GM23338 (cell line): ENCODE measurements at regions not wholly inside any gene's neighbourhood (a gene's known extent, or its start where the extent isn't known, plus 50 kb on each side); places are given as distances from the start of the nearest gene placed in this dataset.

Experiments
- ATAC-seq: fragments of 200-7000 bp; cut with Tn5 transposase; 3 replicates; pipeline ENCODE4 v1.9.1; 2020
- DNase-seq: peaks from one replicate; pipeline ENCODE4 v3.0.0-alpha.2; 2015; ENCODE audit warnings: low spot score
- H2AFZ ChIP-seq: fragments of 200-600 bp; sonication (generic); 2 replicates; pipeline ENCODE4 v1.8.0; 2016; ENCODE audit warnings: antibody characterized with exemption, mild to moderate bottlenecking, moderate library complexity
- H3F3A ChIP-seq: fragments of 200-600 bp; sonication (generic); replicated peaks from 2 replicates; pipeline ENCODE4 v1.8.0; 2017; ENCODE audit warnings: antibody characterized with exemption, mixed run types, low read depth
- H3K27ac ChIP-seq: fragments of 200-600 bp; sonication (generic); 2 replicates; pipeline ENCODE4 v1.6.1; 2016; ENCODE audit warnings: low read depth
- H3K27me3 ChIP-seq: fragments of 200-600 bp; sonication (generic); 2 replicates; pipeline ENCODE4 v1.8.0; 2016; ENCODE audit warnings: mild to moderate bottlenecking, mixed run types, moderate library complexity; ENCODE audit not compliant: insufficient read depth
- H3K36me3 ChIP-seq: fragments of 200-600 bp; sonication (generic); 2 replicates; pipeline ENCODE4 v1.8.0; 2016; ENCODE audit warnings: mild to moderate bottlenecking; ENCODE audit not compliant: insufficient read depth
- H3K4me1 ChIP-seq: fragments of 200-600 bp; sonication (generic); 2 replicates; pipeline ENCODE4 v1.8.0; 2016; ENCODE audit warnings: mild to moderate bottlenecking, moderate library complexity; ENCODE audit not compliant: insufficient read depth
- H3K4me2 ChIP-seq: fragments of 200-600 bp; sonication (generic); 2 replicates; pipeline ENCODE4 v1.7.1; 2017; ENCODE audit warnings: mixed run types
- H3K4me3 ChIP-seq: fragments of 200-600 bp; sonication (generic); 2 replicates; pipeline ENCODE4 v1.6.1; 2016; ENCODE audit warnings: mixed run types
- H3K79me2 ChIP-seq: fragments of 200-600 bp; sonication (generic); replicated peaks from 2 replicates; pipeline ENCODE4 v1.8.0; 2017; ENCODE audit warnings: mild to moderate bottlenecking; ENCODE audit not compliant: insufficient read depth
- H3K9me2 ChIP-seq: fragments of 200-600 bp; sonication (generic); 2 replicates; pipeline ENCODE4 v1.8.0; 2017; ENCODE audit not compliant: insufficient read depth
- H4K20me1 ChIP-seq: fragments of 200-600 bp; sonication (generic); replicated peaks from 2 replicates; pipeline ENCODE4 v1.8.0; 2017; ENCODE audit warnings: mild to moderate bottlenecking; ENCODE audit not compliant: insufficient read depth
- H3K27ac Mint-ChIP-seq: 2 replicates; pipeline ENCODE4 v1.8.0; 2020; ENCODE audit warnings: inconsistent platforms, mild to moderate bottlenecking, moderate library complexity, mixed read lengths
- H3K27me3 Mint-ChIP-seq: 3 replicates; pipeline ENCODE4 v1.8.0; 2022; ENCODE audit warnings: low read depth, mild to moderate bottlenecking, moderate library complexity, mixed read lengths, inconsistent platforms; ENCODE audit not compliant: insufficient read depth, poor library complexity
- H3K36me3 Mint-ChIP-seq: 3 replicates; pipeline ENCODE4 v1.8.0; 2021; ENCODE audit warnings: low read depth, mild to moderate bottlenecking, inconsistent platforms, moderate library complexity, mixed read lengths
- H3K4me1 Mint-ChIP-seq: 3 replicates; pipeline ENCODE4 v1.8.0; 2020; ENCODE audit warnings: mild to moderate bottlenecking, inconsistent platforms, mixed read lengths
- H3K4me3 Mint-ChIP-seq: 3 replicates; pipeline ENCODE4 v1.8.0; 2021; ENCODE audit warnings: moderate library complexity, mild to moderate bottlenecking, inconsistent platforms, mixed read lengths
- H3K9me3 Mint-ChIP-seq: 3 replicates; pipeline ENCODE4 v1.8.0; 2020; ENCODE audit warnings: moderate library complexity, mild to moderate bottlenecking, inconsistent platforms, mixed read lengths
- CREB1 ChIP-seq: fragments of 250-450 bp; sonication (Bioruptor Pico); IDR thresholded peaks from 2 replicates; pipeline ENCODE4 v1.5.0; 2020; ENCODE audit warnings: low read depth, mild to moderate bottlenecking, moderate library complexity
- CTCF ChIP-seq, 2 experiments: fragments of 200-600 bp in 1 of 2; sonication (generic) in 1 of 2; conservative IDR thresholded peaks; 2 replicates each; pipeline versions ENCODE4 v1.5.1 to v1.6.1; 2016 to 2017; ENCODE audit warnings: antibody characterized with exemption in 2 of 2, low read depth in 2 of 2, mild to moderate bottlenecking in 2 of 2, moderate library complexity in 1 of 2
- EZH2 ChIP-seq: fragments of 200-600 bp; sonication (generic); IDR thresholded peaks from one replicate; pipeline ENCODE4 v1.8.0; 2017; ENCODE audit warnings: antibody characterized with exemption, mild to moderate bottlenecking, low read depth; ENCODE audit not compliant: unreplicated experiment
- EZH2phosphoT487 ChIP-seq: fragments of 200-600 bp; sonication (generic); IDR thresholded peaks from one replicate; pipeline ENCODE4 v1.8.1; 2018; ENCODE audit warnings: antibody characterized with exemption; ENCODE audit not compliant: unreplicated experiment
- JUNB ChIP-seq: IDR thresholded peaks from one replicate; pipeline ENCODE4 v1.6.1; 2016; ENCODE audit warnings: antibody characterized with exemption; ENCODE audit not compliant: unreplicated experiment
- NANOG ChIP-seq: IDR thresholded peaks from 2 replicates; pipeline ENCODE4 v1.6.1; 2016; ENCODE audit warnings: antibody characterized with exemption, borderline replicate concordance
- POLR2AphosphoS5 ChIP-seq: IDR thresholded peaks from 2 replicates; pipeline ENCODE4 v1.6.1; 2016; ENCODE audit warnings: antibody characterized with exemption, low read depth
- REST ChIP-seq: IDR thresholded peaks from one replicate; pipeline ENCODE4 v1.6.1; 2018; ENCODE audit warnings: antibody characterized with exemption; ENCODE audit not compliant: unreplicated experiment
- STAT1 ChIP-seq: IDR thresholded peaks from one replicate; pipeline ENCODE4 v1.6.1; 2016; ENCODE audit warnings: antibody characterized with exemption; ENCODE audit not compliant: unreplicated experiment
- ZNF114 ChIP-seq: fragments of 250-450 bp; sonication (Bioruptor Pico); IDR thresholded peaks from 2 replicates; pipeline ENCODE4 v1.5.0; 2020; ENCODE audit warnings: mild to moderate bottlenecking, moderate library complexity
- ZNF331 ChIP-seq: fragments of 250-450 bp; sonication (Bioruptor Pico); IDR thresholded peaks from 2 replicates; pipeline ENCODE4 v1.5.0; 2020; ENCODE audit warnings: low read depth, mild to moderate bottlenecking, moderate library complexity
- TF ChIP-seq, protein P1 (sequence below): fragments of 250-450 bp; sonication (Bioruptor Pico); IDR thresholded peaks from 2 replicates; pipeline ENCODE4 v1.5.0; 2020; ENCODE audit warnings: mild to moderate bottlenecking, moderate library complexity
- TF ChIP-seq, protein P2 (sequence below): IDR thresholded peaks from 2 replicates; pipeline ENCODE4 v1.6.1; 2016; ENCODE audit warnings: antibody characterized with exemption

DNA sequence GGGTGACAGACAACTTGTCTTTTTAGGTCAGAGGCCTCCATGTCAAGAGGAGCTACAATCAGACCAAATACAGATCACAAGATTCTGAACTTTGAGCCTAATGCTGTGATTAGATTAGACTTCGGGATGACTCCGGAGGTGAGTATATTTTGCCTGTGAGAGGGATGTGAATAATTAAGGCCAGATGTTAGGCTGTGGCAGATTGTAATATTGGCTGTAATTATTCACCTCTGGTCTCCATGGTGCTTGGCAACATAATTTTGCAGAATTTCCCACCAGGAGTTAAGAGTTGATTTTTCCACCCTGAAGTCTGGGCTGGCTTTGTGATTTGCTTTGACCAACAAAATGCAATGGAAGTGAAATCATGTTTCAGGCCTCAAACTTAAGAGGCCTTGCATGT is 108.2 kb upstream of the CWC22 start:
- Mint-ChIP-seq H3K36me3 (no peaks in the 10 kb centered on the region), H3K4me3 (no peak overlapping the region), H3K4me1 (no peaks in the 10 kb centered on the region), H3K27ac (no peak overlapping the region), H3K9me3 (no peaks in the 10 kb centered on the region), H3K27me3 (no peaks in the 10 kb centered on the region)
- Histone ChIP-seq H3K27me3 (no peaks in the 10 kb centered on the region), H3K36me3 (no peaks in the 10 kb centered on the region), H3K4me2 (no peak overlapping the region), H4K20me1 (no peaks in the 10 kb centered on the region), H3F3A (no peaks in the 10 kb centered on the region), H3K9me2 (no peaks in the 10 kb centered on the region), H3K4me3 (no peak overlapping the region), H2AFZ (no peak overlapping the region), H3K27ac (no peak overlapping the region), H3K79me2 (no peaks in the 10 kb centered on the region), H3K4me1 (no peaks in the 10 kb centered on the region)
- no peak for DNase-seq
- no peak for ATAC-seq
- TF ChIP-seq ZNF114 (CRISPR knock-in tag) (no peak), EZH2phosphoT487 (no peak), NANOG (no peak), CTCF (conservative IDR thresholded peaks at IDR 0.05; ENCODE audit: low read depth in 2 of 2) (no peak), JUNB (no peak), CREB1 (CRISPR knock-in tag) (no peak), REST (no peak), STAT1 (no peak), ZNF331 (no peak), POLR2AphosphoS5 (no peak), EZH2 (no peak)
- TF ChIP-seq, protein P1, sequence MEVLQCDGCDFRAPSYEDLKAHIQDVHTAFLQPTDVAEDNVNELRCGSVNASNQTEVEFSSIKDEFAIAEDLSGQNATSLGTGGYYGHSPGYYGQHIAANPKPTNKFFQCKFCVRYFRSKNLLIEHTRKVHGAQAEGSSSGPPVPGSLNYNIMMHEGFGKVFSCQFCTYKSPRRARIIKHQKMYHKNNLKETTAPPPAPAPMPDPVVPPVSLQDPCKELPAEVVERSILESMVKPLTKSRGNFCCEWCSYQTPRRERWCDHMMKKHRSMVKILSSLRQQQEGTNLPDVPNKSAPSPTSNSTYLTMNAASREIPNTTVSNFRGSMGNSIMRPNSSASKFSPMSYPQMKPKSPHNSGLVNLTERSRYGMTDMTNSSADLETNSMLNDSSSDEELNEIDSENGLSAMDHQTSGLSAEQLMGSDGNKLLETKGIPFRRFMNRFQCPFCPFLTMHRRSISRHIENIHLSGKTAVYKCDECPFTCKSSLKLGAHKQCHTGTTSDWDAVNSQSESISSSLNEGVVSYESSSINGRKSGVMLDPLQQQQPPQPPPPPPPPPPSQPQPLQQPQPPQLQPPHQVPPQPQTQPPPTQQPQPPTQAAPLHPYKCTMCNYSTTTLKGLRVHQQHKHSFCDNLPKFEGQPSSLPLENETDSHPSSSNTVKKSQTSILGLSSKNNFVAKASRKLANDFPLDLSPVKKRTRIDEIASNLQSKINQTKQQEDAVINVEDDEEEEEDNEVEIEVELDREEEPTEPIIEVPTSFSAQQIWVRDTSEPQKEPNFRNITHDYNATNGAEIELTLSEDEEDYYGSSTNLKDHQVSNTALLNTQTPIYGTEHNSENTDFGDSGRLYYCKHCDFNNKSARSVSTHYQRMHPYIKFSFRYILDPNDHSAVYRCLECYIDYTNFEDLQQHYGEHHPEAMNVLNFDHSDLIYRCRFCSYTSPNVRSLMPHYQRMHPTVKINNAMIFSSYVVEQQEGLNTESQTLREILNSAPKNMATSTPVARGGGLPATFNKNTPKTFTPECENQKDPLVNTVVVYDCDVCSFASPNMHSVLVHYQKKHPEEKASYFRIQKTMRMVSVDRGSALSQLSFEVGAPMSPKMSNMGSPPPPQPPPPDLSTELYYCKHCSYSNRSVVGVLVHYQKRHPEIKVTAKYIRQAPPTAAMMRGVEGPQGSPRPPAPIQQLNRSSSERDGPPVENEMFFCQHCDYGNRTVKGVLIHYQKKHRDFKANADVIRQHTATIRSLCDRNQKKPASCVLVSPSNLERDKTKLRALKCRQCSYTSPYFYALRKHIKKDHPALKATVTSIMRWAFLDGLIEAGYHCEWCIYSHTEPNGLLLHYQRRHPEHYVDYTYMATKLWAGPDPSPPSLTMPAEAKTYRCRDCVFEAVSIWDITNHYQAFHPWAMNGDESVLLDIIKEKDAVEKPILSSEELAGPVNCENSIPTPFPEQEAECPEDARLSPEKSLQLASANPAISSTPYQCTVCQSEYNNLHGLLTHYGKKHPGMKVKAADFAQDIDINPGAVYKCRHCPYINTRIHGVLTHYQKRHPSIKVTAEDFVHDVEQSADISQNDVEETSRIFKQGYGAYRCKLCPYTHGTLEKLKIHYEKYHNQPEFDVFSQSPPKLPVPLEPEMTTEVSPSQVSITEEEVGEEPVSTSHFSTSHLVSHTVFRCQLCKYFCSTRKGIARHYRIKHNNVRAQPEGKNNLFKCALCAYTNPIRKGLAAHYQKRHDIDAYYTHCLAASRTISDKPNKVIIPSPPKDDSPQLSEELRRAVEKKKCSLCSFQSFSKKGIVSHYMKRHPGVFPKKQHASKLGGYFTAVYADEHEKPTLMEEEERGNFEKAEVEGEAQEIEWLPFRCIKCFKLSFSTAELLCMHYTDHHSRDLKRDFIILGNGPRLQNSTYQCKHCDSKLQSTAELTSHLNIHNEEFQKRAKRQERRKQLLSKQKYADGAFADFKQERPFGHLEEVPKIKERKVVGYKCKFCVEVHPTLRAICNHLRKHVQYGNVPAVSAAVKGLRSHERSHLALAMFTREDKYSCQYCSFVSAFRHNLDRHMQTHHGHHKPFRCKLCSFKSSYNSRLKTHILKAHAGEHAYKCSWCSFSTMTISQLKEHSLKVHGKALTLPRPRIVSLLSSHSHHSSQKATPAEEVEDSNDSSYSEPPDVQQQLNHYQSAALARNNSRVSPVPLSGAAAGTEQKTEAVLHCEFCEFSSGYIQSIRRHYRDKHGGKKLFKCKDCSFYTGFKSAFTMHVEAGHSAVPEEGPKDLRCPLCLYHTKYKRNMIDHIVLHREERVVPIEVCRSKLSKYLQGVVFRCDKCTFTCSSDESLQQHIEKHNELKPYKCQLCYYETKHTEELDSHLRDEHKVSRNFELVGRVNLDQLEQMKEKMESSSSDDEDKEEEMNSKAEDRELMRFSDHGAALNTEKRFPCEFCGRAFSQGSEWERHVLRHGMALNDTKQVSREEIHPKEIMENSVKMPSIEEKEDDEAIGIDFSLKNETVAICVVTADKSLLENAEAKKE (CRISPR knock-in tag), result no peak
- TF ChIP-seq, protein P2, sequence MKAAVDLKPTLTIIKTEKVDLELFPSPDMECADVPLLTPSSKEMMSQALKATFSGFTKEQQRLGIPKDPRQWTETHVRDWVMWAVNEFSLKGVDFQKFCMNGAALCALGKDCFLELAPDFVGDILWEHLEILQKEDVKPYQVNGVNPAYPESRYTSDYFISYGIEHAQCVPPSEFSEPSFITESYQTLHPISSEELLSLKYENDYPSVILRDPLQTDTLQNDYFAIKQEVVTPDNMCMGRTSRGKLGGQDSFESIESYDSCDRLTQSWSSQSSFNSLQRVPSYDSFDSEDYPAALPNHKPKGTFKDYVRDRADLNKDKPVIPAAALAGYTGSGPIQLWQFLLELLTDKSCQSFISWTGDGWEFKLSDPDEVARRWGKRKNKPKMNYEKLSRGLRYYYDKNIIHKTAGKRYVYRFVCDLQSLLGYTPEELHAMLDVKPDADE, result no peak
